KMS-11 (cell line): ENCODE measurements at regions not wholly inside any gene's neighbourhood (a gene's known extent, or its start where the extent isn't known, plus 50 kb on each side); places are given as distances from the start of the nearest gene placed in this dataset.

Experiments
- H2AFZ ChIP-seq: fragments of 200-600 bp; sonication (generic); 2 replicates; pipeline ENCODE4 v1.6.1; 2016; ENCODE audit warnings: antibody characterized with exemption, mixed run types, low read depth
- H3K27ac ChIP-seq: fragments of 200-600 bp; sonication (generic); 2 replicates; pipeline ENCODE4 v1.6.1; 2016; ENCODE audit warnings: mild to moderate bottlenecking, mixed run types
- H3K27me3 ChIP-seq: fragments of 200-600 bp; sonication (generic); 2 replicates; pipeline ENCODE4 v1.6.1; 2017; ENCODE audit warnings: mild to moderate bottlenecking, low read depth, mixed run types, moderate library complexity; ENCODE audit not compliant: insufficient read depth
- H3K36me3 ChIP-seq: fragments of 200-600 bp; sonication (generic); 2 replicates; pipeline ENCODE4 v1.6.1; 2017; ENCODE audit warnings: mild to moderate bottlenecking, mixed run types; ENCODE audit not compliant: insufficient read depth
- H3K4me1 ChIP-seq: fragments of 200-600 bp; sonication (generic); 2 replicates; pipeline ENCODE4 v1.6.1; 2016; ENCODE audit warnings: mild to moderate bottlenecking, low read depth, mixed run types; ENCODE audit not compliant: poor library complexity, severe bottlenecking
- H3K4me2 ChIP-seq: fragments of 200-600 bp; sonication (generic); 2 replicates; pipeline ENCODE4 v1.7.0; 2016; ENCODE audit warnings: mild to moderate bottlenecking, mixed run types
- H3K4me3 ChIP-seq: fragments of 200-600 bp; sonication (generic); IDR thresholded peaks from 2 replicates; pipeline ENCODE4 v1.6.1; 2017; ENCODE audit warnings: low read depth, low read length, mixed read lengths; ENCODE audit not compliant: insufficient read depth
- H3K79me2 ChIP-seq: fragments of 200-600 bp; sonication (generic); 2 replicates; pipeline ENCODE4 v1.6.1; 2016; ENCODE audit warnings: low read depth, mixed run types; ENCODE audit not compliant: insufficient read depth
- H3K9ac ChIP-seq: fragments of 200-600 bp; sonication (generic); 2 replicates; pipeline ENCODE4 v1.6.1; 2016; ENCODE audit warnings: mild to moderate bottlenecking, mixed run types
- H4K20me1 ChIP-seq: fragments of 200-600 bp; sonication (generic); 2 replicates; pipeline ENCODE4 v1.6.1; 2016; ENCODE audit warnings: mild to moderate bottlenecking, mixed run types; ENCODE audit not compliant: insufficient read depth
- CTCF ChIP-seq: fragments of 200-600 bp; sonication (generic); conservative IDR thresholded peaks from 2 replicates; pipeline ENCODE4 v1.6.1; 2017; ENCODE audit warnings: low read depth, mild to moderate bottlenecking, antibody characterized with exemption, low read length, moderate library complexity, mixed read lengths

DNA sequence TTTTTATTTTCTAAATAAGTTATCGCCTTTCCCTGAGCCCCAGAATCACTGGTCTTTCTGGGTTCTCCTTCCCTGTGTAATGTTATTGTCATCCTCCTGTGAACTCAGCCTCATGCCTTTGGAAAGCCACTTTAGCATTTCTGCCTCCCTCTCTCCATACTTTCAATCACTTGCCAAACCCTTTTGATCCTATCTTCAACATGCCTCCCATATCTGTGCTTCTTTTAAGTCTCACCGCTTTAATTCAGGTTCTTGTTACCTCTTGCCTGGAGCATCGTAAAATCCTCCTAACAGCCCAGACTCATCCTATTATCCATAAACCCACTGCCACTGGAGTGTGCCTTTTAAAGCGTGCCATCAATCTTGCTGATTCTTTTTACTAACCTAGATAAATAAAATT, 321.8 kb downstream of the BMP4 start:
- Histone ChIP-seq H3K79me2 (no peaks in the 10 kb centered on the region), H3K36me3 (no peaks in the 10 kb centered on the region), H3K27me3 (no peaks in the 10 kb centered on the region), H4K20me1 (no peaks in the 10 kb centered on the region), H3K9ac (no peak overlapping the region), H3K27ac (no peak overlapping the region), H3K4me2 (no peak overlapping the region), H3K4me3 (no peak overlapping the region), H3K4me1 (no peaks in the 10 kb centered on the region), H2AFZ (no peak overlapping the region)
- TF ChIP-seq CTCF, result no peak

- no peak overlapping the region for H3K9ac ChIP-seq
- H3K4me3 ChIP-seq, result no peak overlapping the region
- H3K4me1 ChIP-seq, result no peaks in the 10 kb centered on the region
- H2AFZ ChIP-seq, result no peak overlapping the region
- H4K20me1 ChIP-seq, result no peaks in the 10 kb centered on the region
- no peaks in the 10 kb centered on the region for H3K27me3 ChIP-seq
- no peaks in the 10 kb centered on the region for H3K79me2 ChIP-seq
- H3K36me3 ChIP-seq, result no peaks in the 10 kb centered on the region
- no peak for TF ChIP-seq CTCF
- no peak overlapping the region for H3K27ac ChIP-seq
- no peak overlapping the region for H3K4me2 ChIP-seq
Measured at GRCh38 chr14:53630336-53630735, 326.3 kb downstream of the BMP4 start.

- Histone ChIP-seq H3K4me1 (no peaks in the 10 kb centered on the region), H3K4me3 (no peak overlapping the region), H3K27me3 (no peaks in the 10 kb centered on the region), H3K27ac (no peak overlapping the region), H3K79me2 (no peaks in the 10 kb centered on the region), H2AFZ (no peak overlapping the region), H3K9ac (no peak overlapping the region), H3K36me3 (no peaks in the 10 kb centered on the region), H4K20me1 (no peaks in the 10 kb centered on the region), H3K4me2 (no peak overlapping the region)
- TF ChIP-seq CTCF, result no peak
Measured at GRCh38 chr14:53628732-53629430, 327.7 kb downstream of the BMP4 start.

- no peaks in the 10 kb centered on the region for H3K27me3 ChIP-seq
- no peak overlapping the region for H2AFZ ChIP-seq
- no peak for TF ChIP-seq CTCF
- no peaks in the 10 kb centered on the region for H3K36me3 ChIP-seq
- no peak overlapping the region for H3K27ac ChIP-seq
- H3K9ac ChIP-seq, result no peak overlapping the region
- no peaks in the 10 kb centered on the region for H3K79me2 ChIP-seq
- no peaks in the 10 kb centered on the region for H4K20me1 ChIP-seq
- H3K4me2 ChIP-seq, result no peak overlapping the region
- H3K4me1 ChIP-seq, result no peaks in the 10 kb centered on the region
- no peak overlapping the region for H3K4me3 ChIP-seq
Measured at GRCh38 chr14:53628261-53628660, 328.4 kb downstream of the BMP4 start.
